IMR-90 (cell line): ENCODE measurements at regions not wholly inside any gene's neighbourhood (a gene's known extent, or its start where the extent isn't known, plus 50 kb on each side); places are given as distances from the start of the nearest gene placed in this dataset.
A peak's percentile ranks its signal among the peaks of the same experiment; 100 is the strongest.

Experiments
- ATAC-seq: fragments of 200-7000 bp; cut with Tn5 transposase; 2 replicates; pipeline ENCODE4 v1.9.1; 2020; ENCODE audit warnings: low read depth, mild to moderate bottlenecking, moderate library complexity
- BruUV-seq: library from RNA; stranded (reverse); fragments of 400-500 nt; replicated peaks from 2 replicates; lab custom pipeline; 2021; lab: Mats Ljungman, UMichigan
- CTCF ChIA-PET: fragments of 300-600 bp; formaldehyde crosslinking; extraction: SDS; loops from one replicate; lab custom pipeline; 2021; ENCODE audit warnings: antibody characterized with exemption; lab: Yijun Ruan, JAX
- POLR2A ChIA-PET: fragments of 300-600 bp; sonication (Branson Sonifier 250); formaldehyde crosslinking; loops from one replicate; lab custom pipeline; 2022; ENCODE audit warnings: antibody characterized with exemption; ENCODE audit not compliant: unreplicated experiment; lab: Charles Lee
- DNase-seq: peaks from one replicate; pipeline ENCODE4 v3.0.0; 2013
- H2AFZ ChIP-seq: replicated peaks from 2 replicates; pipeline ENCODE3; 2013; ENCODE audit warnings: low read length, mild to moderate bottlenecking; ENCODE audit not compliant: poor library complexity
- H2AK5ac ChIP-seq: 2 replicates; pipeline ENCODE4 v1.6.1; 2013; ENCODE audit warnings: low read depth, low read length, inconsistent platforms
- H2AK9ac ChIP-seq: replicated peaks from 2 replicates; pipeline ENCODE3; 2013; ENCODE audit warnings: mild to moderate bottlenecking, low read depth, low read length, moderate library complexity; ENCODE audit not compliant: poor library complexity
- H2BK120ac ChIP-seq: 2 replicates; pipeline ENCODE4 v1.6.1; 2013; ENCODE audit warnings: low read depth, low read length, inconsistent platforms
- H2BK15ac ChIP-seq: 3 replicates; pipeline ENCODE4 v1.6.1; 2013; ENCODE audit warnings: low read depth, low read length, inconsistent platforms
- H2BK20ac ChIP-seq: 2 replicates; pipeline ENCODE4 v1.6.1; 2013; ENCODE audit warnings: low read depth, mild to moderate bottlenecking, inconsistent platforms, low read length, moderate library complexity
- H2BK5ac ChIP-seq: 2 replicates; pipeline ENCODE4 v1.6.1; 2013; ENCODE audit warnings: mild to moderate bottlenecking, low read depth, low read length, inconsistent platforms; ENCODE audit not compliant: poor library complexity, severe bottlenecking
- H3K14ac ChIP-seq: replicated peaks from 2 replicates; pipeline ENCODE4 v1.6.1; 2013; ENCODE audit warnings: low read depth, low read length, inconsistent platforms
- H3K18ac ChIP-seq: 2 replicates; pipeline ENCODE4 v1.6.1; 2013; ENCODE audit warnings: low read depth, low read length, control low read depth
- H3K23ac ChIP-seq: 2 replicates; pipeline ENCODE4 v1.6.1; 2013; ENCODE audit warnings: low read depth, low read length, inconsistent platforms
- H3K27ac ChIP-seq: 2 replicates; pipeline ENCODE4 v1.5.1; 2013; ENCODE audit warnings: mild to moderate bottlenecking, control low read depth, low read length; ENCODE audit not compliant: insufficient read depth
- H3K27me3 ChIP-seq: 2 replicates; pipeline ENCODE4 v1.6.1; 2013; ENCODE audit warnings: low read length; ENCODE audit not compliant: control insufficient read depth, insufficient read depth
- H3K36me3 ChIP-seq: 2 replicates; pipeline ENCODE4 v1.6.1; 2013; ENCODE audit warnings: low read length, mixed read lengths; ENCODE audit not compliant: control insufficient read depth, insufficient read depth
- H3K4ac ChIP-seq: 2 replicates; pipeline ENCODE4 v1.6.1; 2013; ENCODE audit warnings: low read depth, low read length, inconsistent platforms
- H3K4me1 ChIP-seq: 2 replicates; pipeline ENCODE4 v1.6.1; 2013; ENCODE audit warnings: low read length, mixed read lengths; ENCODE audit not compliant: control insufficient read depth, insufficient read depth
- H3K4me2 ChIP-seq: 2 replicates; pipeline ENCODE4 v1.6.1; 2013; ENCODE audit warnings: low read depth, mild to moderate bottlenecking, control low read depth, low read length, moderate library complexity
- H3K4me3 ChIP-seq: 2 replicates; pipeline ENCODE4 v1.5.1; 2013; ENCODE audit warnings: low read depth, mild to moderate bottlenecking, control low read depth, low read length, moderate library complexity; ENCODE audit not compliant: insufficient read depth
- H3K56ac ChIP-seq: 2 replicates; pipeline ENCODE4 v1.6.1; 2013; ENCODE audit warnings: low read length, inconsistent platforms; ENCODE audit not compliant: insufficient read depth; ENCODE audit errors: extremely low read depth
- H3K79me1 ChIP-seq, 2 experiments: 2 replicates each; pipeline ENCODE4 v1.6.1; 2013; ENCODE audit warnings: low read length in 2 of 2, inconsistent platforms in 1 of 2, low read depth in 1 of 2
- H3K9ac ChIP-seq: 2 replicates; pipeline ENCODE4 v1.6.1; 2013; ENCODE audit warnings: low read depth, low read length, control low read depth
- H3K9me1 ChIP-seq: 2 replicates; pipeline ENCODE4 v1.6.1; 2013; ENCODE audit warnings: low read length, inconsistent platforms; ENCODE audit not compliant: insufficient read depth
- H3K9me3 ChIP-seq: 2 replicates; pipeline ENCODE4 v1.6.1; 2013; ENCODE audit warnings: low read length; ENCODE audit not compliant: control insufficient read depth, insufficient read depth
- H4K20me1 ChIP-seq: 2 replicates; pipeline ENCODE4 v1.6.1; 2013; ENCODE audit warnings: low read length, inconsistent platforms; ENCODE audit not compliant: insufficient read depth
- H4K5ac ChIP-seq: 2 replicates; pipeline ENCODE4 v1.6.1; 2013; ENCODE audit warnings: mild to moderate bottlenecking, low read depth, low read length, control low read depth
- H4K8ac ChIP-seq, 2 experiments: 2 replicates each; pipeline ENCODE4 v1.6.1; 2013; ENCODE audit warnings: low read depth in 2 of 2, low read length in 2 of 2, control low read depth in 1 of 2, inconsistent platforms in 1 of 2
- H4K91ac ChIP-seq: 2 replicates; pipeline ENCODE4 v1.6.1; 2013; ENCODE audit warnings: low read depth, low read length, inconsistent platforms; ENCODE audit not compliant: insufficient read depth
- BHLHE40 ChIP-seq: fragments of 150-350 bp; IDR thresholded peaks from 2 replicates; pipeline ENCODE4 v1.6.1; 2016; ENCODE audit warnings: mild to moderate bottlenecking, low read depth, low read length
- CEBPB ChIP-seq: IDR thresholded peaks from 2 replicates; pipeline ENCODE4 v1.6.1; 2012; ENCODE audit warnings: low read depth, low read length, improper control_type of control experiment
- CHD1 ChIP-seq: IDR thresholded peaks from 2 replicates; pipeline ENCODE4 v1.6.1; 2012; ENCODE audit warnings: low read depth, low read length, improper control_type of control experiment
- FOS ChIP-seq: fragments of 150-350 bp; IDR thresholded peaks from 2 replicates; pipeline ENCODE4 v1.6.1; 2016; ENCODE audit warnings: low read depth, low read length
- MAFK ChIP-seq: IDR thresholded peaks from 2 replicates; pipeline ENCODE4 v1.6.1; 2012; ENCODE audit warnings: low read depth, low read length, improper control_type of control experiment
- MAZ ChIP-seq: IDR thresholded peaks from 2 replicates; pipeline ENCODE4 v1.6.1; 2012; ENCODE audit warnings: low read depth, mild to moderate bottlenecking, low read length, improper control_type of control experiment, moderate library complexity, borderline replicate concordance
- MXI1 ChIP-seq: IDR thresholded peaks from 2 replicates; pipeline ENCODE4 v1.6.1; 2012; ENCODE audit warnings: low read depth, mild to moderate bottlenecking, low read length, moderate library complexity, borderline replicate concordance
- NFE2L2 ChIP-seq: fragments of 150-350 bp; IDR thresholded peaks from 2 replicates; pipeline ENCODE4 v1.6.1; 2016; ENCODE audit warnings: low read depth, mild to moderate bottlenecking, low read length
- POLR2A ChIP-seq: IDR thresholded peaks from 2 replicates; pipeline ENCODE4 v1.6.1; 2012; ENCODE audit warnings: mild to moderate bottlenecking, low read depth, low read length
- RAD21 ChIP-seq: IDR thresholded peaks from 2 replicates; pipeline ENCODE4 v1.6.1; 2012; ENCODE audit warnings: low read length, improper control_type of control experiment
- RCOR1 ChIP-seq: IDR thresholded peaks from 2 replicates; pipeline ENCODE4 v1.6.1; 2012; ENCODE audit warnings: mild to moderate bottlenecking, low read length, improper control_type of control experiment; ENCODE audit not compliant: insufficient replicate concordance
- RFX5 ChIP-seq: IDR thresholded peaks from 2 replicates; pipeline ENCODE4 v1.8.0; 2012; ENCODE audit warnings: low read depth, mild to moderate bottlenecking, low read length, moderate library complexity
- SMC3 ChIP-seq: fragments of 150-350 bp; IDR thresholded peaks from 2 replicates; pipeline ENCODE4 v1.6.1; 2016; ENCODE audit warnings: low read depth, mild to moderate bottlenecking, antibody characterized with exemption, low read length, moderate library complexity
- dilution Hi-C: fragments of 300-500 bp; cut with HindIII; formaldehyde crosslinking; loops from one replicate; pipeline ENCODE4 v1.14.3; 2018; ENCODE audit warnings: low sequenced_read_pairs; ENCODE audit not compliant: unreplicated experiment
- in situ Hi-C: fragments of 300-500 bp; cut with MboI; formaldehyde crosslinking; loops from 3 replicates; pipeline ENCODE4 v1.14.3; 2019; ENCODE audit warnings: low sequenced_read_pairs, inconsistent platforms, mixed read lengths
- intact Hi-C: fragments of 100-400 bp; cut with micrococcal nuclease; formaldehyde crosslinking; loops from 2 replicates; pipeline ENCODE4 v1.10.0; 2022
- TF ChIP-seq, protein P1 (sequence below): fragments of 150-350 bp; IDR thresholded peaks from 2 replicates; pipeline ENCODE4 v1.6.1; 2016; ENCODE audit warnings: low read depth, mild to moderate bottlenecking, low read length, moderate library complexity, borderline replicate concordance
- TF ChIP-seq, protein P2 (sequence below): fragments of 150-350 bp; IDR thresholded peaks from 2 replicates; pipeline ENCODE4 v1.6.1; 2017; ENCODE audit warnings: mild to moderate bottlenecking, antibody characterized with exemption, low read length, low read depth
- TF ChIP-seq, protein P3 (sequence below): conservative IDR thresholded peaks from 2 replicates; pipeline ENCODE4 v1.5.1; 2012; ENCODE audit warnings: mild to moderate bottlenecking, low read depth, low read length, improper control_type of control experiment

DNA sequence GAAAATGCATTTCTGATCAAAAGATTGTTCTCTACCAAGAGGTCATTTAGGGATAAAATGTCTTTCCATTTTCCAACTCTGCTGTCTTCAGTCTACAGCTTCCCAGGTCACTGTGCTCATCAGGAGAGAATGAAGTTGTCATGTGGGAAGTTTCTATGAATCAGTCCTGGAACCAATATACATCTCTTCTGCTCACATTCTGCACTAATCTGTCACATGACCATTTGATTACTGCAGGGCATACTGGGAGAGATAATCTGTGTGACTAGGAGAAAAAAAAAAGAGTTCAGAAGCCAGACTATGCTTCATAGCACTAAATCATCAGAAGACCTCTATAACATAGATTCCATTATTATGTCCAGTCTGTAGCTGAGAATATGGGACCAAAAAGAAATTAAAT lies 611.5 kb downstream of the KCNA4 start:
- no peaks in the 10 kb centered on the region for H3K27me3 ChIP-seq
- no peaks in the 10 kb centered on the region for H3K4me1 ChIP-seq
- H2BK15ac ChIP-seq: no peak overlapping the region
- dilution Hi-C loops: no loop called here
- H2BK20ac ChIP-seq: no peak overlapping the region
- ChIA-PET CTCF (no interaction called here), POLR2A (no interaction called here)
- no peak overlapping the region for H2AFZ ChIP-seq
- BruUV-seq: no TSS peak
- no peak overlapping the region for H3K4me2 ChIP-seq
- no peaks in the 10 kb centered on the region for H4K20me1 ChIP-seq
- no peaks in the 10 kb centered on the region for H3K9me3 ChIP-seq
- no peaks in the 10 kb centered on the region for H3K9me1 ChIP-seq
- intact Hi-C loops: no loop called here
- TF ChIP-seq FOS (no peak), BHLHE40 (no peak), MAZ (no peak), SMC3 (no peak), RFX5 (no peak), POLR2A (no peak), MXI1 (no peak), RCOR1 (no peak), NFE2L2 (no peak), RAD21 (no peak), MAFK (no peak), CEBPB (no peak), CHD1 (no peak)
- TF ChIP-seq, protein P1, sequence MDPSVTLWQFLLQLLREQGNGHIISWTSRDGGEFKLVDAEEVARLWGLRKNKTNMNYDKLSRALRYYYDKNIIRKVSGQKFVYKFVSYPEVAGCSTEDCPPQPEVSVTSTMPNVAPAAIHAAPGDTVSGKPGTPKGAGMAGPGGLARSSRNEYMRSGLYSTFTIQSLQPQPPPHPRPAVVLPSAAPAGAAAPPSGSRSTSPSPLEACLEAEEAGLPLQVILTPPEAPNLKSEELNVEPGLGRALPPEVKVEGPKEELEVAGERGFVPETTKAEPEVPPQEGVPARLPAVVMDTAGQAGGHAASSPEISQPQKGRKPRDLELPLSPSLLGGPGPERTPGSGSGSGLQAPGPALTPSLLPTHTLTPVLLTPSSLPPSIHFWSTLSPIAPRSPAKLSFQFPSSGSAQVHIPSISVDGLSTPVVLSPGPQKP: no peak
- TF ChIP-seq, protein P2, sequence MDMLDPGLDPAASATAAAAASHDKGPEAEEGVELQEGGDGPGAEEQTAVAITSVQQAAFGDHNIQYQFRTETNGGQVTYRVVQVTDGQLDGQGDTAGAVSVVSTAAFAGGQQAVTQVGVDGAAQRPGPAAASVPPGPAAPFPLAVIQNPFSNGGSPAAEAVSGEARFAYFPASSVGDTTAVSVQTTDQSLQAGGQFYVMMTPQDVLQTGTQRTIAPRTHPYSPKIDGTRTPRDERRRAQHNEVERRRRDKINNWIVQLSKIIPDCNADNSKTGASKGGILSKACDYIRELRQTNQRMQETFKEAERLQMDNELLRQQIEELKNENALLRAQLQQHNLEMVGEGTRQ: no peak; the same call in 1 of the 2 replicates
- TF ChIP-seq, protein P3, sequence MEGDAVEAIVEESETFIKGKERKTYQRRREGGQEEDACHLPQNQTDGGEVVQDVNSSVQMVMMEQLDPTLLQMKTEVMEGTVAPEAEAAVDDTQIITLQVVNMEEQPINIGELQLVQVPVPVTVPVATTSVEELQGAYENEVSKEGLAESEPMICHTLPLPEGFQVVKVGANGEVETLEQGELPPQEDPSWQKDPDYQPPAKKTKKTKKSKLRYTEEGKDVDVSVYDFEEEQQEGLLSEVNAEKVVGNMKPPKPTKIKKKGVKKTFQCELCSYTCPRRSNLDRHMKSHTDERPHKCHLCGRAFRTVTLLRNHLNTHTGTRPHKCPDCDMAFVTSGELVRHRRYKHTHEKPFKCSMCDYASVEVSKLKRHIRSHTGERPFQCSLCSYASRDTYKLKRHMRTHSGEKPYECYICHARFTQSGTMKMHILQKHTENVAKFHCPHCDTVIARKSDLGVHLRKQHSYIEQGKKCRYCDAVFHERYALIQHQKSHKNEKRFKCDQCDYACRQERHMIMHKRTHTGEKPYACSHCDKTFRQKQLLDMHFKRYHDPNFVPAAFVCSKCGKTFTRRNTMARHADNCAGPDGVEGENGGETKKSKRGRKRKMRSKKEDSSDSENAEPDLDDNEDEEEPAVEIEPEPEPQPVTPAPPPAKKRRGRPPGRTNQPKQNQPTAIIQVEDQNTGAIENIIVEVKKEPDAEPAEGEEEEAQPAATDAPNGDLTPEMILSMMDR: no peak
- H3K23ac ChIP-seq: no peak overlapping the region
- H2AK5ac ChIP-seq: no peak overlapping the region
- ATAC-seq (no peak), DNase-seq (peak; percentile 5)
- no peak overlapping the region for H3K56ac ChIP-seq
- H2BK5ac ChIP-seq: no peak overlapping the region
- in situ Hi-C loops: no loop called here
- no peak overlapping the region for H3K4ac ChIP-seq
- H4K8ac ChIP-seq: no peak overlapping the region
- H3K14ac ChIP-seq: no peak overlapping the region
- no peak overlapping the region for H4K5ac ChIP-seq
- no peak overlapping the region for H4K91ac ChIP-seq
- no peak overlapping the region for H3K9ac ChIP-seq
- no peaks in the 10 kb centered on the region for H3K36me3 ChIP-seq
- no peak overlapping the region for H3K27ac ChIP-seq
- no peak overlapping the region for H2AK9ac ChIP-seq
- no peak overlapping the region for H3K18ac ChIP-seq
- H2BK120ac ChIP-seq: no peak overlapping the region
- H3K79me1 ChIP-seq: no peaks in the 10 kb centered on the region
- no peak overlapping the region for H3K4me3 ChIP-seq
